Stimulated activated CD4-positive, alpha-beta T cell treated with anti-CD3 and anti-CD28 coated beads, Interleukin-1b, Interleukin-23, amount 100 ng/mL, for 4 hours (primary cell): ENCODE measurements at regions not wholly inside any gene's neighbourhood (a gene's known extent, or its start where the extent isn't known, plus 50 kb on each side); places are given as distances from the start of the nearest gene placed in this dataset.
A peak's percentile ranks its signal among the peaks of the same experiment; 100 is the strongest.

Source experiments
- DNase-seq, 2 donors: peaks; one replicate each; pipeline ENCODE4 v3.0.0-alpha.2; 2020; ENCODE audit warnings: low read depth in 2 of 2

DNA sequence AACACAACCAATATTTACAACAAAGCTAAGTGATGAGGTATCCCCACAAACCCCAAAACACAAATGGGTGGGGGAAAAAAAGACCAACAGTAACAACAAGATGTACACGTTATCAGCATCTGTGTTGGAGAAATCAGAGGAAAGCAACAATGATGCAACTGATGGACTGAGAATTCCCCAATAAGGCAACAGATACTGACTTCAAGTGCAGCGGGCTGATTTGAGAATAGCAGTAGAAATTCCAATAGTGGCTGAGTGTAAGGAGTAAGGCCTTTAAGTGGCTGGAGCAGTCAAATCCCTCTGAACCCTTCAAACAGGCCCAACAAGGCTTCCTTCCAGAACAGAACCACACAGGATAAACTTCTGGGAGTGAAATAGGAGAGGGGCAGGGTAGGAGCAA lies 97.6 kb downstream of the TM2D1 start:
- no peak for DNase-seq

DNA sequence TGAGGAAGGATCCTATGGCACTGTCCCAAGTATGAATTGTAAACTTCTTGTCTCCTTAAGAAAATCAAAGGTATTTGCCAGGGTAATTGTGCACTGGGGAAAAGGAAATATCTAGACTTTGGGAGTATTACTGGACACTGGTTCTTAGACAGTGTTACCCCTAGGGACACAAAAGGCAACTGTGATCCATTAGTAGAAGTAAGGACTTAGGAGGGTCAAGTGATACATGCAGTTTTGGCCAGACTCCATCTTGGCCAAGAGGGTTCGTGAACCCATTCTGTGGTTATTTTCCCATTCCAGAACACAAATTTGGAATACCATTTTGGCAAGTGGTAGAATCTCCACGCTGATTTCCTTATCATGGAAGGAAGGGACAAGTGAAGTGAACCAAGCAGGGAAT lies 98.1 kb downstream of the TM2D1 start:
- no peak for DNase-seq

DNA sequence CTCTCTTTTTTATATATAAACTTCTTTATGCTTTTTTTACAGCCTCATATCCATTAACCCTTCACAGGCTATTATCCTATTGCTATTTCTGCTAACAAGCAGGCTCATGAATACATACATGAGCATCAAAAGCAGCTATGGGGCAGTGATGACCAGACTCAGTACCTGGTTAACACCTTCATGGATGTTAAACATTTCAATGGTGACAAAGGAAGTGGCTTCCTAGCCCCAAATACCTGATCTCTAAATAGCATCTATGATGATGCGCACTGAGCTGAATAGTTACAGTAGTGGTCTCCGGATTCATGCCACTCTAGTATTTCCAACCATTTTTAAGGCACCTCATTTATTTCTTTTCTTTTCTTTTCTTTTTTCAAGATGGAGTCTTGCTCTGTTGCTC lies 101.1 kb downstream of the TM2D1 start:
- DNase-seq: no peak

DNA sequence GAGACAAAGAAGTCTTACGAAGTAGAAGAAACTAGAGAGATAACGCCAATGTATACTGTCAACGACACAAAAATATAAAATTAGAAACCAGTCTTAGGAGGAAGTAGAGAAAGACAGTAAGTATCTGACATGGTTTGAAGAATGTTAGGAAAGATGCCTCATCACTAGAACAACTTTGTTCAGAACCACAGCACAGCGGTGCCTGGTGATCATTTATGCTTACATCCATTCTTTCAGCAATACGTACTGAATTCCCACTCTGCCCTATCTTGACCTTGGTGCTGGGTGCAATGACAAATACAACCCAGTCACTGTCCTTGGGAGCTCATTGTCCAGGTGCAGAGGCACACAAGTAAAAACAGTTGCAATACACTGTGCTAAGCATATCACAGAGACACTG lies 104.4 kb downstream of the TM2D1 start:
- no peak for DNase-seq

DNA sequence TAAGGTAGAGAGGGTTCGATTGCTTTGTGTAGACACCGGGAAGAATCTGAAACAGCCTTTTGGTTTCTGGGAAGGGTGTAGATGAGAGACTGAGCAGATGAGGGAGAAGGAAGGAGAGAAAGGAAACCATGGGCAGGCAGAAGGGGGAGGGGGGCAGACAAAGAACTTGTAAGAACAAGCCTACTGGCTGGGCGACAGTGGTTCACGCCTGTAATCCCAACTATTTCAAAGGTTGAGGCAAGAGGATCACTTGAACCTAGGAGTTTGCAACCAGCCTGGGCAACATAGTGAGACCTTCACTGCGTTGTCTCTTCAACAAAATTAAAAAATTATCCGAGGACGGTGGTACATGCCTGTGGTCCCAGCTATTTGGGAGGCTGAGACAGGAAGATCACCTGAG lies 106.2 kb downstream of the TM2D1 start:
- no peak for DNase-seq

DNA sequence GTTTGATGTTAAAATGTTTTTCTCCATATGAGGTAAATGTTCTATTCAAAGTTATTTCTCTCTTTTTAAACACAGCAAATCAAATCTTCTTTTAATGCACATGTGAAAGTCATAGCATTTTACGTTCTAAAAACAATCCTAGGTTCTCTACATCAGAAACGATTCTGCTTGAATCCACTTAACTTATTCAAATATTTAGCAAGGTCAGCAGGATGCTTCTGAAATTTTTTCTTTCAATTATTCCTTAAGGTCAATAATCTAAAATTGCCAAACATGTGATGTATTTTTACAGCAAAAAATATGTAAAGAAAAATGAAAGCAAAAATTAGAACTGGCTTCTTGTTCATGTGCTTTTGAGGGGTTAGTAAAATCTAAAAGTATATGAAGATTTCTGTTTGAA lies 106.7 kb downstream of the TM2D1 start:
- DNase-seq: no peak

DNA sequence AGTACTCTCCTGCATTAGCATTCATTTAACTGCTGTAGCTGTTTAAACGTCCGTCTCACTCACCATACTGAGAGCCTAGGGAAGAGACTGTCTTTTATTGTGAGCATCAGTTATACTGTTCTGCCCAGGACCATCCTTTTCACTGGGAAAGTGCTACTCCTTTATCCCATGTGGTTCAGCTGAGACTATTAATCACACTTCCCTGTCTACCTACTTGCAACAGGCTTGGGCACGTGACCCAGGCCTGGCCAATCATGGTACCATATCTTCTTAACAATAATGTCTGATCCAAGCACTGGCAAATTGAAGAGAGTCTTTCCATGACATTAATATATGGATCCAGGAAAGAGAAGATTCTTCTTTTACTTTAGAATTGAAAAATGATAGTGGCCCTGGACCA lies 108.1 kb downstream of the TM2D1 start:
- no peak for DNase-seq

DNA sequence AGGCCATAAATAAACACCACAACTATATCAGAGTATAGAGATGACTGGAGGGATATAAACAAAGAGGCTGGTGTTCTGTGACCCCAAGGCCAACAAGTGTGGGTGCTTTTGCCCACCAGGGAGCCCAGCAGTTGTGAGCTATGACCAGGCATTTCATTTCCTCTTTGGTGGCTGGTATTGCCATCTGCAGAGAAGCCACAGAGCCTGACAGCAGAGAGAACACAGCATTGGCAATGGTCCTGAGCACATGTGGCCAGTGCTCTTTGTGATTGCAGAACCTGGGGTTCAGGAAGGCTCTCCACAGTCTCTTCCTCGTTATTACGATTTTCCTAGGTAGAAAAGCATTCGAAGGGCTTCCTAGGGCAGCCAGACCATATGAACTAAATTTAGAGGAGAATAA lies 112.3 kb downstream of the TM2D1 start:
- DNase-seq: no peak

DNA sequence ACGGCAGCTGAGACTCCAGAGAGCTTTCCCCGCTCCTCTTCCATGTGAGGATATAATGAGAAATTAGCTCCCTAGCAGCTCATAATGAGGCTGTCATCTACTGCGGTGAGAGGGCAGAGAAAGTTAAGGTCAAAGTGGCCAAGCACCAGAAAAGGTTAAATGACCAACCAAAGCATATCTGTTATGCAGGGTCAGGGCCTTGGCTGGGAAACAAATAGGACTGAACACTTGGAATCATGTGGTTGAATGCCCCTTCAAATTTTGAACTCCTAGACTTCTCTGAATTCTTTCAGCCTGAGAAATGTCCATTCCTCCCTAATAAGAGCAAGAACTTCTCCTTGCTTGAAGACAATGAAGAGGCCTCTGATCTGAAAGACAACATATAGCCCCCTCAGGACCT lies 115.9 kb downstream of the TM2D1 start:
- DNase-seq: no peak

DNA sequence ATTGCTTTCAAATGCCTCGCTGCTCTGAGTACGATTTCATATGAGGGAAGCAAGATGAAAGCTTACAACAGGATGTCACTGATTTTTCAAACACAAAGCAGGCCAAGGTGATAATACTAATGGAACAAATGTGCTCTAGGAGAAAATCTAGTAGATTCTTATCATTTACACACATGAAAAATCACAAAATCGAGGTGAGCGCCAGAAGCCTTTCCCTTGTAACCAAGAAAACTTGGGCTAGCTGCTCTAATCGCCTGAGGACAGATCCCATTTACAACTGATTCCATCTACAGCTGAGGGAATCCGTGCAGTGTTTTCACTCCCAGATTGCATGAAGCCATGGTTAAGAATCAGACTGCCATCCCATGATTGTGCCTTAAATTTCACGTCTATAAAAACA lies 117.5 kb downstream of the TM2D1 start:
- no peak for DNase-seq

DNA sequence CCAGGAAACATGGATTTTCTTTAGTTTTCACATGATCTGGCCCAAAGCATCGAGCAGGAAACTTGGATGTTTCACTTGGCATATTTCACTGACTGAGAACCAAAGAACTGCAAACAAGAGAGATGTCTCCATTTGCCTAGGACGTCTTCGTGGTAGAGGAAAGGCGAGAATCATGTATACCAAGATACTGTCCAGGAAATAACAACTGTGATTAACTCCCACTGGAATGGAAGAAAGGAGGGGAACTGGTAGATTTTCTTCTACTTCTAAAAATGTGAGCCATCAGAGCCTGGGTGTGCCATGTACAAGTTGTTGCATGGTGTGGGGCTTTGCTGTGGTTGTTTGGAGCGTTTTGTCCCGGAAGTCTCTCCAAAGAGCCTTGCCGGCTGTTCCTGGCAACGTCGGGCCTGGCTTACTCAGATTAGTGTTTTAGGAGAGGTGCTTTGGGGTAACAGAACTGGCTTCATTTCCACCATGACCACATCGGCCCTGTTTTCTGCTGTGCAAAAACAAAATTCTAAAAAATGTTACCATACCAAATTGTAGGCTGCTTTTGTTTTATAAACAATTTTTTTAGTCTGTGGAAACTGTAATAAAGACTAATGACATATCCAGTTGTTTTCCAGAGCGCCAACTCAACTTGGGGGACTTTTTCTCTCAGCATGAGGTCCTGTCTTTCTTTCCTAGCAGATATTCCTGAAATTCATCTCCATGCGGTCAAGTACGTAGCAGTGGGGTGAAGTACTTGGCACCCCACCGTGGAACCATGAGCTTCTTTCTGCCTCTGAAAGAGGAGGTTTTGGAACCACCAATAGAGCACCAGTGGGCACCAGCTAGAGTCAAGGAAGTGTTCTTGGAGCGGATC lies 118.3 kb downstream of the TM2D1 start:
- no peak for DNase-seq

DNA sequence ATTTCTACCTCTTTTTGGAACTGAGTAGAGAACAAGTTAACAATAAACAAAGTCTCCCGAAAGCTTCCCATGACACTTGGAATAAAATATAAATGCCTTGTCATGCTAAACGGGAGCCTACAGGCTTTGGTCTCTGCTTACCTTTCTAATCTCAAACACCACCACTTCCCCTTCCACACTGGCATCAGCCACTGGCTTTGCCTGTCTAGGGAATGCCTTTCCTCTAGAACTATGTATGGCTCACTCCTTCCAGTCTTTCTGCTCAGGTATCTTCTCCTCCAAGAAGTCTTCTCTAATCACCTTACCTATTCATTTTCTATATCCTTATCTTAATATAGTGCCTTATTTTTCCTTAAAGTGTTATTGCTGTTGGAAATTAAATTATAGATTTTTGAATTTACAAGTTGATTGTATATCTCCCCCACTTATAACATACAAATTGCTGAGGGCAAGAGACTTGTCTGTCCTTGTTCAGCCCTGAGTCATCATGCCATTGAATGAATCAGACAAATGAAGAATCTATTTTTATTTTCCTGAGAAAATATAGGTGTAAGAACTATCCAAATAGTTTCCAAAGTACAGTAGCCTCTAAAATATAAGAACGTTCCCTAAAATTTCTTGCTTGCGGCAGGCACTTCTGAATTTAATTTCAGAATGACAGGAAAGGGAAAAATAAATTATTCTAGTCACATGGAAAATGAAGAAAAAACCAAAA lies 119.2 kb downstream of the TM2D1 start:
- DNase-seq: no peak

DNA sequence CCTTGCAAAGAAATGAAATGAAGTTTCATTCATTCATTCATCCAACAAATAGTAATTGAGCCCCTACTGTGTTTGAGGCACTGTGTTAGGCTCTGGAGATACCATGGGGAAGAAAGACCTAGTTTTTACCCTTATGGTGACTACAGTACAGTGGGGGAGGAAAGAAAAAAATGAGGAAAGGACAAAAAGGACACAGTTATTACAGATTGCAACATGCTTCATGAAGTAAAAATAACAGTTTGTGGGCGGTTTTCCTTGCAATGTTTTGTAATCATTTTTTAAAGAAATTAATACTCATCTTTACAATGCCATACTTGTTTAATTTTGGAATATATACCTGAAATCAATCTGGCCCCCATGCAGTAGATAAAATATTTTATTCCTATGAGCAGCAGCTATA lies 120.3 kb downstream of the TM2D1 start:
- DNase-seq: no peak

DNA sequence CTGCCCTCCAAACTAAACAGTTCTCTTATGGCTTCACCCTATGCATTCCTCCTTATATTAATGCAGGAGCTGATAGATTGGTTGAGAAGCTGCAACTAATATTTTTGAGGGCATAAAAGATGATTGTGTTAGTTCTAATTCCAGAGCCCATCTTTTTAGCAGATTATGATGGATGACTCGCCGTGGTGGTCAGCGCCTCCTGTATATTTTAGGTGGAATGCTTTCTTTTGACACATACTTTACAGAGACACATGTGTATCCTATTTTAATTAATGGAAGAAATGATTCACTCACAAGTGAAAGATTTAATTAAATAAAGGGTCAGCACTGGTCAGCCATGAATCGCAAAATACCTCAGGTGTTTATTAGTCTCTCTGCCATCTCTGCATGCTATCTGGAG lies 120.7 kb downstream of the TM2D1 start:
- DNase-seq: no peak

DNA sequence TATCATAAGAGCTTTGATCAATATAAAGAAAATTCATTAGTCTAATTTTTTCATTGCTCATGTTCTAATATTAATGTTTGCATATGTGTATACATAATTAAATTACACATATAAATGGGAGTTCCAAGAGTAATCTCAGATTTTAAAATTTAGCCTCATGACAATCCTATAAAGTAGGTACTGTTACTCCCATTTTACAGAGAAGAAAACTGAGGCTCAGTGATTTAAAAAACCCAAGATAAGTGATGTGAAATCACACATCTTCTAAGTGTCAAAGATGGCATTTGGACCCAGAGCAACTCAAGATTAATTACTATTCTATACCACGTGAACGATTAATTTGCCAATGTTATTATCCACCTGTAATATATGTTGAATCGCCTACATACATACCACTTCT lies 122.3 kb downstream of the TM2D1 start:
- no peak for DNase-seq

DNA sequence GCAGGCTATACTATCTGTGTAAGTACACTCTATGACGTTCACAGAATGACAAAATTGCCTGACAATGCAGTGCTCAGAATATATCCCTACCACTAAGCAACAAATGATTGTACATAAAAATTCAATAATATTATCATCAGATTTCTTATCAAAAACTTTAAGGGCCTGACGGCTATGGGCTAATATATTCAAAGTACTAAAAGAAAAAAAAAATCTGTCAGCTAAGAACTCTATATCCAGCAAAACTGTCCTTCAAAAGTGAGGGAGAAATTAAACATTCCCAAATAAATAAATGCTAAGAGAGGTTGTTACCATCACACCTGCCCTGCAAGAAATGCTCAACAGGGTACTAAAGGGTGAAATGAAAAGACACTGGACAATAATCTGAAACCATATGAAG lies 127.3 kb downstream of the TM2D1 start:
- DNase-seq: no peak

DNA sequence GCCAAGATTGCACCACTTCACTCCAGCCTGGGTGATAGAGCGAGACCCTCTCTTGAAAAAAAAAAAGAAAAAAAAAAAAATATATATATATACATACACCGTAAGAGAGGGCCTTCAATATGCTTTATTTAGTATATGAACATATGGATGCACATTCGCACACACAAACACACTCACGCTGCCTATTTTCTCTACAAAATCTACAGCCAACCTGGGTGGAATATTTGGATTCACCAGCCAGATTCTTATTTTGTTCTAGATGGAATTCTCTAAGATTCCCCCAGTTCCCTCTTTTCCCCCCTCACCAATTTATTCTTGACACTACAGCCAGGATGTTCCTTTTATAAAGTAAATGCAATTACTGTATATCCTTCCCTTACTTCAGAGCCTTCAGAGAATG lies 131.6 kb downstream of the TM2D1 start:
- no peak for DNase-seq

DNA sequence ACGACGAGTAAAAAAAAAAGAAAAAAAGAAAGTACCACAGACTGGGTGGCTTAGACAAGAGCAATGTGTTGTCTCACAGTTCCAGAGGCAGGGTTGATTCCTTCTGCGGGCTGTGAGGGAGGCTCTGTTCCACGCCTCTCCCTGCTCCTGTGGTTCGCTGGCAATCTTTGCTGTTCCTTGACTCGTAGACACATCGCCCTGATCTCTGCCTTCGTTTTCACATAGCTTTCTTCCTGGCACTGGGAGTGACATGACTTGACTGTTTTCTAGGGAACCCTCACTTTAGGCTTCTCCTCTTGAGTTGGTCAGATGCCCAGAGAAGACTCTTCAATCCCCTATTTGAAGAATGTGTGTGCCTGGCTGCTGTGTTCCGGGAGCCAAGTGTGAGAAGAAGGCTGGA lies 133.6 kb downstream of the TM2D1 start:
- no peak for DNase-seq

DNA sequence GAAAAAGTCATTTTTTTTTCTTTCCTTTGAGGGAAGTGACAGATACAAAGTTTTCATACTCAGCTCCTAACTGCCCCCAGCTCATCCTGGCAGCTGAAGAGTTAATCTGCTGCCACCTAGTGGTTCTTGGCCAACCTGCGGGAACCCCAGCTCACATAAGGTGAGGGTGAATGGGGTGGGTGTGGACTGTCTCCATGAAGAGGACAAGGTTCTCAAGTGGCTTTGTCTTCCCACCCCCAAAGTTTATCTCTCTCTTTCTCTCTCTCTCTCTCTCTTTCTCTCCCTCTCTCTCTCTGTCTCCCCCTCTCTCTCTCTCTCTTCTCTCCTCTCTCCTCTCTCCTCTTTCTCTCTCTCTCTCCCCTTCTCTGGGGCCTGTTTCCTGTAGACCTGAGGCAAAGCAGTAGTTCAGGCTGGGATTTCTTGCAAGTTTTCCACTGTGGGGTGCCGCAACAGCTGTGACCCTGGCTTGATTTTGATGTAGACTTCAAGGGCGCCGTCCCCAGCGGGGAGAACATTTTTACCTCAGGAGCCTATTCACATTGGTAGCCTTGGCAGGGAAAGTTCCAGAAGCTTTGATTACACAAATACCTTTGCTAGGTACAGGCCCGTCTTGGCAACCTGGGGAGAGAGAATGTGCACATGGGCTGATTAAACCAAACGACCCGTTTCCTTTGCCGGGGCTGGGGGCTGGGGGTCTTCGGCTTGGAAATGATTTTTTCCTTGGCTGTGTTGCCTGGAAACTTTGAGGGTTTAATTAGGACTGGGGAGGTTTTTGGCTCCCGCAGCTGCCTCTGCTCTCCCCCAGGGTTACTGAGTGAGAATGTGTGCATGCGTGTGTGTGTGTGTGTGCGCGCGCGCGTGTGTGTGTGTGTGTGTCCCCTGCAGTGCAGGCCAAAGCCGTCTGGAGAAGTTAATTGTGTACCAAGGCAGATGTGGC lies 135.9 kb downstream of the TM2D1 start:
- DNase-seq: peak; percentile 34 to 39

DNA sequence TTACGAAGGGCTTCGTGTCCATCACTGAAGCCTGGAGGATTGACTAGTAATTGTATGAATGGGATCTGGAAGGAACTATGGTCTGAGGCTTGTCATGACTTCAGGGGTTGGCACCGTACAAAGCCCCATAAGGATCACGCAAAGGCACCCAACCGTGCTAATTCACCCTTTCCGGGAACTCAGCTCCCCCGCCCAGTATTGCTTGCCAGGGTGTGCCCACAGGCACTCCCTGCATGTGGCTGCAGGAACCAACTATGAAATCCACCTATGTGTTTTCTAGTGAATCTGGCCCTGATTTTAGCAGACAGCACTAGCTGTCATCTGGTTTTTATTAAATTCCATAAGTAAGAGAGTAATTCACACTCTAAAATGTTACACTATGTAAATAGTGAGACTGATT lies 139.2 kb downstream of the TM2D1 start:
- no peak for DNase-seq

DNA sequence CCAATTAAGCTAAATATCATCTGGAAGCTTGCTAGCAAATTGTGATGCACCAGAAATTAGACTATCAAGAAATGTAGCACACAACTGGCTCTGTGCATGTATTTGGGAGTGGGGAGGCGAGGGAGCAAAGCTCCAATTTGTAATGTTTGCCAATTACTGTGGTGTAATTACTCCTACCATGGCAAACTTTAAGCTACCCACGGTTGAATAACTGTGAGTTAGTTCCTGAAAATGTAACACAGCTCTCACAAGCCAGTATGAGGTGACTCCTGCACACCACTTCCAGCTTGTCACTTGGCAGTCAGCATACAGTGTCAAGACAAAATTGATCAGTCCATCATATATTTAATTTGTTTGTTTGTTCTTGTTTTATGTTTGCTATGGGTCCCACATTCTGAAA lies 141.2 kb downstream of the TM2D1 start:
- no peak for DNase-seq

DNA sequence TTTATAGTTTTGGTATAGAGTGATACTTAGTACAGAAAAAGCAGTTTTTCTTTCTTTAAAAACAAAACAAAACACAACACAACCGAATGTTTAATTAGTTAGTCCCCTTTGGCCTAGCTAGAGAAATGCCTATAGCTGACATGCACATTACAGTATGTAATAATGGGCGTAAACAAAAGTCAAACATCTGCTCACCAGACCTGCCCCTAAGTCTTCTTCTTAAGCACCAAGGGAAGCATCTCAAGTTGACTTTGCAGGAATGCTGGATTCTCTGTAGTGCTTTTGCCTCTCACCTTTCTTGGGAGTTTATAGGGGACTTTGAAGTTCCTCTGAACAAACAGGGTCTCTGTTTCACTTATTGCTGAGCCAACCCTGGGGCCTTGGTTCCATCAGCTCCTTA lies 143.7 kb downstream of the TM2D1 start:
- no peak for DNase-seq
